ENCODE measurements at regions not wholly inside any gene's neighbourhood (a gene's known extent, or its start where the extent isn't known, plus 50 kb on each side); places are given as distances from the start of the nearest gene placed in this dataset.
"Not testable (repeated sequence)": the region's sequence is repeated elsewhere in the genome, so short reads cannot be mapped to it uniquely, and the experiment has no call there.

GRCh38 chr6:14286634-14287428, 169.3 kb downstream of the CD83 start:
- POLR2A ChIA-PET: no interaction called here
- CTCF ChIA-PET: no interaction called here

- ChIA-PET CTCF (no interaction called here), POLR2A (no interaction called here)
Measured at GRCh38 chr6:14287707-14288106, 170.1 kb downstream of the CD83 start.

- ChIA-PET POLR2A (no interaction called here), CTCF (no interaction called here)
Measured at GRCh38 chr6:14288910-14289309, 171.3 kb downstream of the CD83 start.

GRCh38 chr6:14290041-14290771, 172.6 kb downstream of the CD83 start:
- ChIA-PET CTCF (no interaction called here), POLR2A (no interaction called here)

- POLR2A ChIA-PET: no interaction called here
- CTCF ChIA-PET: no interaction called here
Measured at GRCh38 chr6:14290772-14291330, 173.3 kb downstream of the CD83 start.

- POLR2A ChIA-PET: no interaction called here
- CTCF ChIA-PET: no interaction called here
Measured at GRCh38 chr6:14291331-14291730, 173.8 kb downstream of the CD83 start.

- ChIA-PET POLR2A (no interaction called here), CTCF (no interaction called here)
Measured at GRCh38 chr6:14292119-14292518, 174.5 kb downstream of the CD83 start.

- ChIA-PET POLR2A (no interaction called here), CTCF (no interaction called here)
Measured at GRCh38 chr6:14294270-14294951, 176.8 kb downstream of the CD83 start.

GRCh38 chr6:14296698-14297097, 179.1 kb downstream of the CD83 start:
- POLR2A ChIA-PET, CTCF ChIA-PET: not testable (repeated sequence)

- POLR2A ChIA-PET, CTCF ChIA-PET: not testable (repeated sequence)
Measured at GRCh38 chr6:14297118-14297517, 179.5 kb downstream of the CD83 start.

- POLR2A ChIA-PET, CTCF ChIA-PET: not testable (repeated sequence)
Measured at GRCh38 chr6:14300189-14300588, 182.6 kb downstream of the CD83 start.

- POLR2A ChIA-PET, CTCF ChIA-PET: not testable (repeated sequence)
Measured at GRCh38 chr6:14300721-14301120, 183.1 kb downstream of the CD83 start.

GRCh38 chr6:14301477-14301876, 183.9 kb downstream of the CD83 start:
- CTCF ChIA-PET, POLR2A ChIA-PET: not testable (repeated sequence)

GRCh38 chr6:14305131-14305530, 187.6 kb downstream of the CD83 start:
- POLR2A ChIA-PET: no interaction called here
- CTCF ChIA-PET: interaction anchor here (0.6 kb wide), 1 partner anchor 26 kb away, joined by 6 read pairs; no protein-coding TSS in a partner anchor

GRCh38 chr6:14305624-14306023, 188.1 kb downstream of the CD83 start:
- POLR2A ChIA-PET: no interaction called here
- CTCF ChIA-PET: no interaction called here

GRCh38 chr6:14306151-14306906, 188.8 kb downstream of the CD83 start:
- ChIA-PET POLR2A (interaction anchor here (0.8 kb wide), 1 partner anchor 78 kb away, joined by 3 read pairs; no protein-coding TSS in a partner anchor), CTCF (no interaction called here)

GRCh38 chr6:14309516-14309915, 191.9 kb downstream of the CD83 start:
- POLR2A ChIA-PET: no interaction called here
- CTCF ChIA-PET: no interaction called here

GRCh38 chr6:14309951-14310445, 192.4 kb downstream of the CD83 start:
- POLR2A ChIA-PET: no interaction called here
- CTCF ChIA-PET: no interaction called here

- ChIA-PET CTCF (no interaction called here), POLR2A (no interaction called here)
Measured at GRCh38 chr6:14310960-14311359, 193.4 kb downstream of the CD83 start.

GRCh38 chr6:14312587-14312986, 195.0 kb downstream of the CD83 start:
- CTCF ChIA-PET: no interaction called here
- POLR2A ChIA-PET: no interaction called here
